A673 (cell line): ENCODE measurements at regions not wholly inside any gene's neighbourhood (a gene's known extent, or its start where the extent isn't known, plus 50 kb on each side); places are given as distances from the start of the nearest gene placed in this dataset.

Source experiments
- BruUV-seq: library from RNA; stranded (reverse); fragments of 400-500 nt; replicated peaks from 2 replicates; lab custom pipeline; 2021; lab: Mats Ljungman, UMichigan
- CTCF ChIA-PET: fragments of 300-600 bp; sonication (Branson Sonifier 250); formaldehyde crosslinking; loops from one replicate; lab custom pipeline; 2022; ENCODE audit warnings: antibody characterized with exemption; lab: Charles Lee
- POLR2A ChIA-PET: fragments of 300-600 bp; sonication (Branson Sonifier 250); formaldehyde crosslinking; loops from one replicate; lab custom pipeline; 2022; ENCODE audit warnings: antibody characterized with exemption; ENCODE audit not compliant: low non-redundant PET; lab: Charles Lee
- DNase-seq: peaks from one replicate; pipeline ENCODE4 v3.0.0-alpha.2; 2015; ENCODE audit warnings: low spot score
- H3K27ac ChIP-seq: fragments of 200-600 bp; sonication (generic); 2 replicates; pipeline ENCODE4 v1.5.1; 2016; ENCODE audit warnings: mixed run types, low read depth, mild to moderate bottlenecking, mixed read lengths, antibody characterized with exemption, low read length; ENCODE audit not compliant: poor library complexity, severe bottlenecking
- H3K27me3 ChIP-seq: fragments of 200-600 bp; sonication (generic); replicated peaks from 2 replicates; pipeline ENCODE4 v1.6.1; 2017; ENCODE audit warnings: mixed run types, low read depth, mild to moderate bottlenecking, mixed read lengths, antibody characterized with exemption, low read length; ENCODE audit not compliant: insufficient read depth, poor library complexity
- H3K36me3 ChIP-seq: fragments of 200-600 bp; sonication (generic); 2 replicates; pipeline ENCODE4 v1.6.1; 2016; ENCODE audit warnings: mixed run types, mild to moderate bottlenecking, mixed read lengths, antibody characterized with exemption, low read length; ENCODE audit not compliant: insufficient read depth, poor library complexity, severe bottlenecking
- H3K4me1 ChIP-seq: fragments of 200-600 bp; sonication (generic); 2 replicates; pipeline ENCODE4 v1.6.1; 2017; ENCODE audit warnings: mixed run types, mild to moderate bottlenecking, mixed read lengths, antibody characterized with exemption, low read length; ENCODE audit not compliant: insufficient read depth, poor library complexity, severe bottlenecking
- H3K4me3 ChIP-seq: fragments of 200-600 bp; sonication (generic); 2 replicates; pipeline ENCODE4 v1.5.1; 2016; ENCODE audit warnings: low read depth, mixed run types, mild to moderate bottlenecking, mixed read lengths, low read length; ENCODE audit not compliant: poor library complexity, severe bottlenecking
- H3K9me3 ChIP-seq: fragments of 200-600 bp; sonication (generic); 2 replicates; pipeline ENCODE4 v1.6.1; 2016; ENCODE audit warnings: mixed run types, low read depth, mild to moderate bottlenecking, mixed read lengths, antibody characterized with exemption, low read length; ENCODE audit not compliant: poor library complexity, severe bottlenecking
- EZH2 ChIP-seq: fragments of 200-600 bp; sonication (generic); IDR thresholded peaks from 2 replicates; pipeline ENCODE4 v1.6.1; 2017; ENCODE audit warnings: borderline replicate concordance, low read depth, mild to moderate bottlenecking, mixed read lengths, antibody characterized with exemption, low read length; ENCODE audit not compliant: poor library complexity, severe bottlenecking
- intact Hi-C: fragments of 100-400 bp; cut with micrococcal nuclease; formaldehyde crosslinking; loops from one replicate; pipeline ENCODE4 v1.10.0; 2022; ENCODE audit not compliant: unreplicated experiment
- TF ChIP-seq, protein P1 (sequence below): fragments of 300-800, 200-600 bp; sonication (generic); conservative IDR thresholded peaks from 2 replicates; pipeline ENCODE4 v1.5.1; 2017; ENCODE audit warnings: low read depth, mild to moderate bottlenecking, antibody characterized with exemption, low read length, moderate library complexity, mixed read lengths

DNA sequence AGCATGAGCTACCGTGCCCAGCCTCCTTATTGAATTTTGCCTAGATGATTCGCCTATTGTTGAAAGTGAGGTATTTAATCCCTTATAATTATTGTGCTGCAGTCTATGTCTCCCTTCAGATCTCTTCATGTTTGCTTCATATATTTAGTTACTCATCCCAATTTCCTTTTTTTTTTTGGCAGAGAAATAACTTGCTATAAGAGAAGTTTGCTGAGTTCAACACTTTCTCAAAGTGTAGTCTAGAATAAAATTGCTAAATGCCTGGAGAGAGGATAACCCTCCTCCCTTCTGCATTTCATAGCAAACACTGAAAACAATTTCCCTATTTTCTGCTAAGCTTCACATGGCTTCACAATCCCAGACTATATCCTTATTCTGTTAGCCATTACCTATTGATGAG is 136.6 kb upstream of the CD180 start:
- intact Hi-C loops: no loop called here
- no peaks in the 10 kb centered on the region for H3K27me3 ChIP-seq
- peaks cover 17% of the 10 kb centered on the region for H3K9me3 ChIP-seq
- TF ChIP-seq EZH2: no peak
- H3K4me3 ChIP-seq: no peak overlapping the region
- ChIA-PET POLR2A (interaction anchor here (0.7 kb wide), 1 partner anchor 105 kb away, joined by 6 read pairs; no protein-coding TSS in a partner anchor), CTCF (no interaction called here)
- H3K27ac ChIP-seq: no peak overlapping the region
- H3K4me1 ChIP-seq: peaks cover 20% of the 10 kb centered on the region
- peak; percentile 31 for DNase-seq
- H3K36me3 ChIP-seq: no peaks in the 10 kb centered on the region
- BruUV-seq: no TSS peak

DNA sequence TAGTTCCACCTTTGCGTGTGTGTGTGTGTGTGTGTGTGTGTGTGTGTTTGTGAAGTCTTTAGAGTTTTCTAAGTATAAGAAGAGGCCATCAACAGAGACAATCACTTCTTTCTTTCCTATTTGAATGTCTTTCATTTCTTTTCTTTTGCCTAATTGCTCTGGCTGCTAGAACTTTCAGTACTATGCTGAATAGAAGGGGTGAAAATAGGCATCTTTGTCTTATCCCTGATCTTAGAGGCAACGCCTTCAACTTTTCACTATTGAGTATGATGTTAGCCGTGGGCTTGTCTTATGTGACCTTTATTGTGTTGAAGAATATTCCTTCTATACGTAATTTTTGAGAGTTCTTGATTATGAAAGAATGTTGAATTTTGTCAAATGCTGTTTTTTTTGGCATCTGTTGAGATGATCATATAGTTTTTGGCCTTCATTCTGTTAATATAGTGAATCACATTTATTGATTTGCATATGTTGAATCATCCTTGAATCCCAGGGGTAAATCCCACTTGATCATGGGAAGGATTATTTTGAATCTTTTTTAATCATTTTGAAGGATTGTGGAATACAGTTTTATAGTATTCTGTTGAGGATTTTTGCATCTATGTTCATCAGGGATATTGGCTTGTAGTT is 134.8 kb upstream of the CD180 start:
- intact Hi-C loops: no loop called here
- POLR2A ChIA-PET: no interaction called here
- Histone ChIP-seq H3K27me3 (no peaks in the 10 kb centered on the region), H3K9me3 (peaks cover 17% of the 10 kb centered on the region), H3K36me3 (no peaks in the 10 kb centered on the region), H3K27ac (no peak overlapping the region), H3K4me3 (no peak overlapping the region), H3K4me1 (peaks cover 20% of the 10 kb centered on the region)
- no TSS peak for BruUV-seq
- no peak for DNase-seq
- TF ChIP-seq, protein P1, sequence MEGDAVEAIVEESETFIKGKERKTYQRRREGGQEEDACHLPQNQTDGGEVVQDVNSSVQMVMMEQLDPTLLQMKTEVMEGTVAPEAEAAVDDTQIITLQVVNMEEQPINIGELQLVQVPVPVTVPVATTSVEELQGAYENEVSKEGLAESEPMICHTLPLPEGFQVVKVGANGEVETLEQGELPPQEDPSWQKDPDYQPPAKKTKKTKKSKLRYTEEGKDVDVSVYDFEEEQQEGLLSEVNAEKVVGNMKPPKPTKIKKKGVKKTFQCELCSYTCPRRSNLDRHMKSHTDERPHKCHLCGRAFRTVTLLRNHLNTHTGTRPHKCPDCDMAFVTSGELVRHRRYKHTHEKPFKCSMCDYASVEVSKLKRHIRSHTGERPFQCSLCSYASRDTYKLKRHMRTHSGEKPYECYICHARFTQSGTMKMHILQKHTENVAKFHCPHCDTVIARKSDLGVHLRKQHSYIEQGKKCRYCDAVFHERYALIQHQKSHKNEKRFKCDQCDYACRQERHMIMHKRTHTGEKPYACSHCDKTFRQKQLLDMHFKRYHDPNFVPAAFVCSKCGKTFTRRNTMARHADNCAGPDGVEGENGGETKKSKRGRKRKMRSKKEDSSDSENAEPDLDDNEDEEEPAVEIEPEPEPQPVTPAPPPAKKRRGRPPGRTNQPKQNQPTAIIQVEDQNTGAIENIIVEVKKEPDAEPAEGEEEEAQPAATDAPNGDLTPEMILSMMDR: no peak
- TF ChIP-seq EZH2: no peak
- CTCF ChIA-PET: interaction anchor here (0.5 kb wide), 1 partner anchor 88 kb away, joined by 4 read pairs; no protein-coding TSS in a partner anchor

DNA sequence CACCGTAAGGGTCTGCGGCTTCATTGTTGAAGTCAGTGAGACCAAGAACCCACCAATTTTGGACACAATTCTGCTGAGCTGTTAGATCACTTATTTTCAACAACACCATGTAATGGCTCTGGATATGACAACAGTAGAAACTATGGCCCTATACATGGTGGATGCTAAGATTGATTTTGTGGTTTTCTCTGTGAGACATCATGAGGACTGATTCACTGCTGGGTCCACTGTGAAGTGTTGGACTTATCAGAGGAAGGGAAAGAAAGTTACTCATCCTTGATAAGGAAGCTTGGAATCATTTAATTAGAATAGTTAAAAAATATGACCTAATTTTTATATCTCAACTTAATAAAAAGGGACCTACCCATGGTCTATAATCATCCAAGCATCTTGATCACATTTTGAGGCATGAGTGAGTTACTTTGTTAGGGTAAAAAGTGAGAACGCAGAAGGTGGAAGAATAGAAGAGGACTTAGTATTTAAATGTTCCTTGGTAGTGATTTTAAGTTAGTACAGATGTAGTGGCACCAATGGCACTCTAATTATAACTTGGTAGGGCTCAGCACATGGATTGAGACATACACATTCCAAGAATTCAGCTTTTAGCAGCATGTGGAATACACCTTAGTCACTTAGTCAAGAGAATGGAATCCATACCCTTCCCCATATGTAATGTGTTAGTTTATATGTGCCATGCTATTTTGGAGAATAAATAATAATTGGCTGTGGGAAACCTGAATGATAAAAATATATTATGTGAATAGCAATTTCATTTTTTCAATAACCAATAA is 123.5 kb upstream of the CD180 start:
- BruUV-seq: no TSS peak
- intact Hi-C loops: no loop called here
- H3K27me3 ChIP-seq: no peaks in the 10 kb centered on the region
- H3K9me3 ChIP-seq: no peaks in the 10 kb centered on the region
- no peak for TF ChIP-seq EZH2
- TF ChIP-seq, protein P1: no peak
- no peak overlapping the region for H3K27ac ChIP-seq
- DNase-seq: no peak
- ChIA-PET POLR2A (no interaction called here), CTCF (no interaction called here)
- no peaks in the 10 kb centered on the region for H3K36me3 ChIP-seq
- H3K4me3 ChIP-seq: no peak overlapping the region
- peaks cover 6% of the 10 kb centered on the region for H3K4me1 ChIP-seq
